ENCODE measurements at regions not wholly inside any gene's neighbourhood (a gene's known extent, or its start where the extent isn't known, plus 50 kb on each side); places are given as distances from the start of the nearest gene placed in this dataset.

GRCh38 chr13:84031120-84031519, 148.8 kb upstream of the SLITRK1 start:
- TF ChIP-seq, protein P1, sequence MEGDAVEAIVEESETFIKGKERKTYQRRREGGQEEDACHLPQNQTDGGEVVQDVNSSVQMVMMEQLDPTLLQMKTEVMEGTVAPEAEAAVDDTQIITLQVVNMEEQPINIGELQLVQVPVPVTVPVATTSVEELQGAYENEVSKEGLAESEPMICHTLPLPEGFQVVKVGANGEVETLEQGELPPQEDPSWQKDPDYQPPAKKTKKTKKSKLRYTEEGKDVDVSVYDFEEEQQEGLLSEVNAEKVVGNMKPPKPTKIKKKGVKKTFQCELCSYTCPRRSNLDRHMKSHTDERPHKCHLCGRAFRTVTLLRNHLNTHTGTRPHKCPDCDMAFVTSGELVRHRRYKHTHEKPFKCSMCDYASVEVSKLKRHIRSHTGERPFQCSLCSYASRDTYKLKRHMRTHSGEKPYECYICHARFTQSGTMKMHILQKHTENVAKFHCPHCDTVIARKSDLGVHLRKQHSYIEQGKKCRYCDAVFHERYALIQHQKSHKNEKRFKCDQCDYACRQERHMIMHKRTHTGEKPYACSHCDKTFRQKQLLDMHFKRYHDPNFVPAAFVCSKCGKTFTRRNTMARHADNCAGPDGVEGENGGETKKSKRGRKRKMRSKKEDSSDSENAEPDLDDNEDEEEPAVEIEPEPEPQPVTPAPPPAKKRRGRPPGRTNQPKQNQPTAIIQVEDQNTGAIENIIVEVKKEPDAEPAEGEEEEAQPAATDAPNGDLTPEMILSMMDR (IDR thresholded peaks at IDR 0.05; ENCODE audit: borderline replicate concordance, extremely low read depth, low read length, poor library complexity, severe bottlenecking) = no peak
- no peak for TF ChIP-seq EZH2 (IDR thresholded peaks at IDR 0.05; ENCODE audit: borderline replicate concordance, low read depth, low read length, severe bottlenecking)
